Prostate gland (tissue), 2 donors: ENCODE measurements at regions not wholly inside any gene's neighbourhood (a gene's known extent, or its start where the extent isn't known, plus 50 kb on each side); places are given as distances from the start of the nearest gene placed in this dataset.

Experiments used
- DNase-seq: peaks from one replicate; pipeline ENCODE4 v3.0.0-alpha.2; 2019; ENCODE audit warnings: low spot score
- H3K27ac ChIP-seq, 2 donors: fragments of 200-600 bp; sonication (generic); 2 replicates each; pipeline ENCODE4 v1.5.1; 2017 to 2019
- H3K27me3 ChIP-seq: fragments of 200-600 bp; sonication (generic); replicated peaks from 2 replicates; pipeline ENCODE4 v1.5.1; 2019; ENCODE audit not compliant: insufficient read depth
- H3K36me3 ChIP-seq, 2 donors: fragments of 200-600 bp; sonication (generic); 1 replicate in 1 of 2; 2 replicates in 1 of 2; pipeline versions ENCODE4 v1.5.1 to v1.8.1; 2017 to 2019
- H3K4me1 ChIP-seq: fragments of 200-600 bp; sonication (generic); replicated peaks from 2 replicates; pipeline ENCODE4 v1.5.1; 2019
- H3K4me3 ChIP-seq, 2 donors: fragments of 200-600 bp; sonication (generic); 2 replicates each; pipeline ENCODE4 v1.5.1; 2017 to 2019
- H3K9me3 ChIP-seq: fragments of 200-600 bp; sonication (generic); 2 replicates; pipeline ENCODE4 v1.5.1; 2017
- POLR2A ChIP-seq: fragments of 450-650 bp; IDR thresholded peaks from one replicate; pipeline ENCODE4 v1.6.1; 2016; ENCODE audit warnings: antibody characterized with exemption, mild to moderate bottlenecking
- POLR2AphosphoS5 ChIP-seq: sonication (generic); formaldehyde crosslinking; IDR thresholded peaks from one replicate; pipeline ENCODE4 v1.6.1; 2017; ENCODE audit warnings: antibody characterized with exemption
- WGBS: methylation state at CpG from one replicate; pipeline ENCODE4 v1.1.5; 2018; 5-methylcytosine and 5-hydroxymethylcytosine counted together
- intact Hi-C: fragments of 100-400 bp; cut with DNase I; formaldehyde crosslinking; loops from one replicate; pipeline ENCODE4 v1.14.2; 2022
- TF ChIP-seq, protein P1 (sequence below), 4 experiments: fragments of 200-600 bp in 2 of 4; fragments of 450-650 bp in 2 of 4; sonication (generic) in 2 of 4; IDR thresholded peaks; 1 replicate in 3 of 4; 2 replicates in 1 of 4; pipeline ENCODE4 v1.5.1; 2016 to 2019; ENCODE audit warnings: antibody characterized with exemption in 4 of 4, mild to moderate bottlenecking in 2 of 4, moderate library complexity in 2 of 4

DNA sequence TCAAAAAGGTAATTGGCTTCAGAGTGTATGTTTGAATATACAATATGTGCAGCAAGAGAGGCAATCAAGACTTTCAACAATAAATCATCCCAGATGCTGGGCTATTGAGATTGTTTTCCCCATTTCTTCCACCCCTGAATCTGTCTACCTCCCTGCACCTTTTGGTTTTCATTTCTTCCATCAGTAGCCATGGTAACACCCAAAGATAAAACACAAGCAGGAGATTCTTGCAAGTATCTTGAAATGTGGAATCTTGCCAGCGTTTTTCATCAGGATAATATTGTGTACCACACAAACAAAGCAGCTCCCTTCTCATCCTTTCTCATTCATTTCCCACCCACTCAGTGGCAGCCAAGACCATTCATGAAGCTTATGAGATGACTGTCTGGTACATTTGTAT lies 73.0 kb upstream of the NRSN1 start:
- TF ChIP-seq, protein P1, sequence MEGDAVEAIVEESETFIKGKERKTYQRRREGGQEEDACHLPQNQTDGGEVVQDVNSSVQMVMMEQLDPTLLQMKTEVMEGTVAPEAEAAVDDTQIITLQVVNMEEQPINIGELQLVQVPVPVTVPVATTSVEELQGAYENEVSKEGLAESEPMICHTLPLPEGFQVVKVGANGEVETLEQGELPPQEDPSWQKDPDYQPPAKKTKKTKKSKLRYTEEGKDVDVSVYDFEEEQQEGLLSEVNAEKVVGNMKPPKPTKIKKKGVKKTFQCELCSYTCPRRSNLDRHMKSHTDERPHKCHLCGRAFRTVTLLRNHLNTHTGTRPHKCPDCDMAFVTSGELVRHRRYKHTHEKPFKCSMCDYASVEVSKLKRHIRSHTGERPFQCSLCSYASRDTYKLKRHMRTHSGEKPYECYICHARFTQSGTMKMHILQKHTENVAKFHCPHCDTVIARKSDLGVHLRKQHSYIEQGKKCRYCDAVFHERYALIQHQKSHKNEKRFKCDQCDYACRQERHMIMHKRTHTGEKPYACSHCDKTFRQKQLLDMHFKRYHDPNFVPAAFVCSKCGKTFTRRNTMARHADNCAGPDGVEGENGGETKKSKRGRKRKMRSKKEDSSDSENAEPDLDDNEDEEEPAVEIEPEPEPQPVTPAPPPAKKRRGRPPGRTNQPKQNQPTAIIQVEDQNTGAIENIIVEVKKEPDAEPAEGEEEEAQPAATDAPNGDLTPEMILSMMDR (IDR thresholded peaks at IDR 0.05): no peak
- no peak for TF ChIP-seq POLR2A
- TF ChIP-seq POLR2AphosphoS5: no peak
- no peak for DNase-seq
- Histone ChIP-seq H3K36me3 (no peaks in the 10 kb centered on the region), H3K4me3 (no peak overlapping the region), H3K27ac (no peak overlapping the region), H3K9me3 (no peaks in the 10 kb centered on the region), H3K4me1 (no peaks in the 10 kb centered on the region), H3K27me3 (no peaks in the 10 kb centered on the region)
- WGBS: 23% methylated on average over 1 of the region's 1 CpG
- intact Hi-C loops: no loop called here

DNA sequence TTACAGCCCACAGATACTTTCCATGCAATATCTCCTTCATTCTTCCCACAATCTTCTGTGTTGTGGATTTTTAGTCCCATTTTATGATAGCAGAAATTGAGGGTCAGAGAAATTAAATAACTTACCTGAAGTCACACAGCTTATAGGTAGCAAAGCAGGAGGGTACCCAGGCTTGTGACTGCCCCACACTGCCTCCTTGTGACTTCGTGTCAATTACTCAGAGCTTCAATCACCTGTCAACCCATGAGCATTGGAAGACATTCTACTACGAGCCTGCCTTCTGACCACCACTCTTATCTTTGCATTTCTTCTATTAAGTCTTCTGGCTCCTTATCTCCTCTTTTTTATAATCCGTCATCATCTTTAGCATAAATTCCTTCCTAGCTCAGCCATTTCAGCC lies 71.6 kb upstream of the NRSN1 start:
- H3K4me3 ChIP-seq: no peak overlapping the region
- WGBS: 87% methylated on average over 3 of the region's 3 CpGs
- H3K9me3 ChIP-seq: no peaks in the 10 kb centered on the region
- no peak for DNase-seq
- H3K27ac ChIP-seq: no peak overlapping the region
- no peaks in the 10 kb centered on the region for H3K36me3 ChIP-seq
- H3K27me3 ChIP-seq: no peaks in the 10 kb centered on the region
- no peaks in the 10 kb centered on the region for H3K4me1 ChIP-seq
- intact Hi-C loops: no loop called here
- TF ChIP-seq, protein P1 (IDR thresholded peaks at IDR 0.05): no peak
- TF ChIP-seq POLR2AphosphoS5: no peak
- TF ChIP-seq POLR2A: no peak

DNA sequence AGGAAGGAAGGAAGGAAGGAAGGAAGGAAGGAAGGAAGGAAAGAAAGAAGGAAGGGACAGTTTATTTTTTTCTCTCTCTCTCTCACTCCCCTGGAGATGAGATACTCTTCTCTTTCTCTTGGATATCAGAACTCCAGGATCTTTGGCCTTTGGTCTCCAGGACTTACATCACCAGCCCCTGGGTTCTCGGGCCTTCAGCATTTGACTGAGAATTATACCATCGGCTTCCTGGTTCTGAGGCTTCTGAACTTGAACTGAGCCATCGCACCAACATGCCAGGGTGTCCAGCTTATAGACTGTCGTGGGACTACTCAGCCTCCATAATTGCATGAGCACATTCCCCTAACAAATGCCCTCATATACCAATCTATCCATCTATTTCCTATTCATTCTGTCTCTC lies 69.4 kb upstream of the NRSN1 start:
- intact Hi-C loops: no loop called here
- TF ChIP-seq POLR2AphosphoS5: no peak
- TF ChIP-seq, protein P1 (IDR thresholded peaks at IDR 0.05): no peak
- TF ChIP-seq POLR2A: no peak
- Histone ChIP-seq H3K4me3 (no peak overlapping the region), H3K4me1 (no peaks in the 10 kb centered on the region), H3K27me3 (no peaks in the 10 kb centered on the region), H3K36me3 (no peaks in the 10 kb centered on the region), H3K27ac (no peak overlapping the region), H3K9me3 (no peaks in the 10 kb centered on the region)
- 93% methylated on average over 4 of the region's 4 CpGs for WGBS
- DNase-seq: no peak

DNA sequence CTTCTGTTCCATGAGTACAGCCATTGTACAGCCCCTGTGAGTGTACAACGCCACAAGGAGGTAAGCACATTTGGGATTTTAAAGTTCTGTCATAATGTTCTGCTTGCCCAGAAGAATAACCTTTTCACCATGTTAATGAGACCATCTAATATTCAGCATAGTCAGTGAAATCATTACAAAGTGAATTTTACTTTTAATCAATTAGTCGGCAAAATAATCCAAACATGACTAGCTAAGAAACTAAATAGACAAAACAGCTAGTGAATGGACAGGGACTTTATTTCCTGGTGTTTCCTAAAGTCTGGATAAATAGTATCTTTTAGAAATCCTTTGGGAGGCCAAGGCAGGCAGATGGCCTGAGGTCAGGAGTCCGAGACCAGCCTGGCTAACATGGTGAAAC lies 69.0 kb upstream of the NRSN1 start:
- WGBS: 92% methylated on average over 3 of the region's 3 CpGs
- no peak for TF ChIP-seq POLR2A
- no peak for TF ChIP-seq POLR2AphosphoS5
- TF ChIP-seq, protein P1 (IDR thresholded peaks at IDR 0.05): no peak
- H3K36me3 ChIP-seq: no peaks in the 10 kb centered on the region
- H3K4me1 ChIP-seq: no peaks in the 10 kb centered on the region
- H3K9me3 ChIP-seq: no peaks in the 10 kb centered on the region
- no peak overlapping the region for H3K27ac ChIP-seq
- H3K27me3 ChIP-seq: no peaks in the 10 kb centered on the region
- no peak overlapping the region for H3K4me3 ChIP-seq
- DNase-seq: no peak
- intact Hi-C loops: no loop called here

DNA sequence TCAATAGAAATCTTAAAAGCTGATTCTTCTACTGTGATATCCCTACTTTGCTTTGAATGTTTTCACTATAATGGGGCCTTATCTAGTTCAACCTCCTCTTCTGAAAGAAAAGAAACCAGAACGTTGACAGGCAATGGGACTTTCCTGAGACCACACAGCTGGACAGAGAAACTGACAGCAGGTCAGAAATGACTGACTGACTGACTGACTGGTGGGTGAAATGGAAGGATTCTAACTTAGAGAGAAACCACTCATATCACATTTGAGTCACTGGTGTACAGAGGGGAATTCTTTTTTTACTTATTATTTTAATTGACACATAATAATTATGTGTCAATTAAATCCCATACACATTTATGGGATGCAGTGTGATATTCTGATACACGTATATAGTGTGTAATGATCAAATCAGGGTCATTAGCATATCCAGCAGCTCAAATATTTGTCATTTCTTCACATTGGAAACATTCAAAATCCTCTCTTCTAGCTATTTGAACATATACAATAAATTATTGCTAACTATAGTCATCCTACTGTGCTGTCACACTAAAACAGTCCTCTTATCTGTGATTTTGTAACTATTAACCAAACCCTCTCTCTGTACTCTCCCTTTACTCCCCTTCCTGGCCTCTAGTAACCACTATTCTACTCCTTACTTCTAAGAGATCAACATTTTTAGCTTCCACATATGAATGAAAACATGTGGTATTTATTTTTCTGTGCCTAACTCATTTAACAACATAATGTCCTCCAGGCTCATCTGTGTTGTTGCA lies 64.8 kb upstream of the NRSN1 start:
- TF ChIP-seq POLR2A (no peak), POLR2AphosphoS5 (no peak)
- TF ChIP-seq, protein P1 (IDR thresholded peaks at IDR 0.05): no peak
- no peak overlapping the region for H3K4me3 ChIP-seq
- no peaks in the 10 kb centered on the region for H3K36me3 ChIP-seq
- no peaks in the 10 kb centered on the region for H3K9me3 ChIP-seq
- H3K4me1 ChIP-seq: no peaks in the 10 kb centered on the region
- no peak overlapping the region for H3K27ac ChIP-seq
- intact Hi-C loops: no loop called here
- DNase-seq: no peak
- no peaks in the 10 kb centered on the region for H3K27me3 ChIP-seq
- WGBS: 70% methylated on average over 2 of the region's 2 CpGs
